Type B pancreatic cell (in vitro differentiated cells): ENCODE measurements at regions not wholly inside any gene's neighbourhood (a gene's known extent, or its start where the extent isn't known, plus 50 kb on each side); places are given as distances from the start of the nearest gene placed in this dataset.
"Not testable (repeated sequence)": the region's sequence is repeated elsewhere in the genome, so short reads cannot be mapped to it uniquely, and the experiment has no call there.

Experiments used
- DNase-seq: peaks from one replicate; pipeline ENCODE4 v3.0.0; 2021; ENCODE audit warnings: mixed read lengths; ENCODE audit not compliant: unreplicated experiment; ENCODE audit errors: extremely low spot score
- H3K27ac Mint-ChIP-seq: 2 replicates; pipeline ENCODE4 v1.8.0; 2021; ENCODE audit warnings: mild to moderate bottlenecking, mixed read lengths
- H3K27me3 Mint-ChIP-seq: 2 replicates; pipeline ENCODE4 v1.8.0; 2021; ENCODE audit warnings: mixed read lengths
- H3K36me3 Mint-ChIP-seq: 2 replicates; pipeline ENCODE4 v1.8.0; 2021; ENCODE audit warnings: mixed read lengths
- H3K4me1 Mint-ChIP-seq: one replicate; pipeline ENCODE4 v1.8.0; 2021; ENCODE audit warnings: mixed read lengths; ENCODE audit not compliant: unreplicated experiment
- H3K4me3 Mint-ChIP-seq: 2 replicates; pipeline ENCODE4 v1.8.0; 2021; ENCODE audit warnings: mild to moderate bottlenecking, mixed read lengths
- H3K9me3 Mint-ChIP-seq: 2 replicates; pipeline ENCODE4 v1.8.0; 2021; ENCODE audit warnings: mixed read lengths
- CTCF ChIP-seq: fragments of 200-600 bp; sonication (generic); conservative IDR thresholded peaks from 2 replicates; pipeline ENCODE4 v1.5.0; 2021; ENCODE audit warnings: antibody characterized with exemption, mild to moderate bottlenecking

GRCh38 chr5:125897089-125897488 is 526.1 kb upstream of the GRAMD2B start:
- H3K36me3 Mint-ChIP-seq, result no peaks in the 10 kb centered on the region
- no peaks in the 10 kb centered on the region for H3K9me3 Mint-ChIP-seq
- no peak for DNase-seq
- TF ChIP-seq CTCF, result no peak
- H3K27ac Mint-ChIP-seq, result no peak overlapping the region
- no peaks in the 10 kb centered on the region for H3K27me3 Mint-ChIP-seq
- H3K4me1 Mint-ChIP-seq, result peaks cover 8% of the 10 kb centered on the region
- no peak overlapping the region for H3K4me3 Mint-ChIP-seq

GRCh38 chr5:125898851-125899405 is 524.3 kb upstream of the GRAMD2B start:
- TF ChIP-seq CTCF, result no peak
- Mint-ChIP-seq H3K9me3 (no peaks in the 10 kb centered on the region), H3K27ac (no peak overlapping the region)

GRCh38 chr5:125912028-125912427 is 511.2 kb upstream of the GRAMD2B start:
- H3K27me3 Mint-ChIP-seq, result no peaks in the 10 kb centered on the region
- no peak overlapping the region for H3K27ac Mint-ChIP-seq
- DNase-seq, result no peak
- no peaks in the 10 kb centered on the region for H3K4me1 Mint-ChIP-seq
- TF ChIP-seq CTCF, result no peak
- peaks cover 34% of the 10 kb centered on the region for H3K9me3 Mint-ChIP-seq
- peaks cover 6% of the 10 kb centered on the region for H3K36me3 Mint-ChIP-seq
- no peak overlapping the region for H3K4me3 Mint-ChIP-seq

More at GRCh38 chr5:125898851-125899405, 524.3 kb upstream of the GRAMD2B start:
- DNase-seq, result no peak
- Mint-ChIP-seq H3K4me3 (no peak overlapping the region), H3K4me1 (peaks cover 8% of the 10 kb centered on the region), H3K36me3 (no peaks in the 10 kb centered on the region), H3K27me3 (no peaks in the 10 kb centered on the region)

GRCh38 chr5:125913200-125913599 is 510.0 kb upstream of the GRAMD2B start:
- Mint-ChIP-seq H3K4me1 (no peaks in the 10 kb centered on the region), H3K27me3 (no peaks in the 10 kb centered on the region), H3K4me3 (no peak overlapping the region), H3K9me3 (peaks cover 32% of the 10 kb centered on the region), H3K36me3 (peaks cover 6% of the 10 kb centered on the region), H3K27ac (no peak overlapping the region)
- TF ChIP-seq CTCF, result no peak
- no peak for DNase-seq

GRCh38 chr5:125914471-125914870 is 508.7 kb upstream of the GRAMD2B start:
- DNase-seq, result no peak
- H3K4me1 Mint-ChIP-seq, result no peaks in the 10 kb centered on the region
- H3K27ac Mint-ChIP-seq, result no peak overlapping the region
- no peaks in the 10 kb centered on the region for H3K27me3 Mint-ChIP-seq
- peaks cover 32% of the 10 kb centered on the region for H3K9me3 Mint-ChIP-seq
- no peak overlapping the region for H3K4me3 Mint-ChIP-seq
- H3K36me3 Mint-ChIP-seq, result peaks cover 6% of the 10 kb centered on the region
- TF ChIP-seq CTCF, result no peak

GRCh38 chr5:125923958-125924357 is 499.3 kb upstream of the GRAMD2B start:
- DNase-seq, H3K4me3 Mint-ChIP-seq, H3K27ac Mint-ChIP-seq, H3K27me3 Mint-ChIP-seq, H3K4me1 Mint-ChIP-seq, H3K36me3 Mint-ChIP-seq: not testable (repeated sequence)
- H3K9me3 Mint-ChIP-seq, result peaks cover 12% of the 10 kb centered on the region
